ENCODE measurements at regions not wholly inside any gene's neighbourhood (a gene's known extent, or its start where the extent isn't known, plus 50 kb on each side); places are given as distances from the start of the nearest gene placed in this dataset.

DNA sequence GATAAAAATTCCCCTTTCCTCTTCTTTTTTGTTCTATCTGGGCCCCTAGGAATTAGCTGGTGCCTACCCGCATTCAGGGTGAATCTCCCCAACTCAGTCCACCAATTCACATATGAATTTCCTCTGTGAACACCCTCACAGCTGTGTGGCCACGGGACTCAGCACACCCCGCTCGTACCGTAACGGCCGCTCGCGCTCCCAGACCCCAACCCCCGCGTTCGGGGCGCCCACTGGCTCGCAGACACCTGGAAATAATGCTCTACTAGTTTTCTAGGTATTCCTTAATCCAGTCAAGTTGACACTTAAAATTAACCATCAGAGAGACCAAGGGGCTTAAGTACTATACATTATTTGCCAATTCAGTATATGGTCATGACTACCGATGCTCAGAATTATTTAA, 1702.1 kb upstream of the PCDH20 start:
- DNase-seq (ENCODE audit: low spot score) (no peak), ATAC-seq (ENCODE audit: insufficient number of reproducible peaks, low FRiP score, low read depth) (no peak)
- Histone ChIP-seq H3K27ac (no peak overlapping the region), H3K36me3 (no peaks in the 10 kb centered on the region), H3K4me3 (no peak overlapping the region), H3K27me3 (replicated peaks; ENCODE audit: insufficient read depth) (no peaks in the 10 kb centered on the region), H3K4me1 (ENCODE audit: control insufficient read depth in 1 of 2, low read depth in 2 of 2) (no peaks in the 10 kb centered on the region), H3K9me3 (no peaks in the 10 kb centered on the region)
- TF ChIP-seq, protein P1, sequence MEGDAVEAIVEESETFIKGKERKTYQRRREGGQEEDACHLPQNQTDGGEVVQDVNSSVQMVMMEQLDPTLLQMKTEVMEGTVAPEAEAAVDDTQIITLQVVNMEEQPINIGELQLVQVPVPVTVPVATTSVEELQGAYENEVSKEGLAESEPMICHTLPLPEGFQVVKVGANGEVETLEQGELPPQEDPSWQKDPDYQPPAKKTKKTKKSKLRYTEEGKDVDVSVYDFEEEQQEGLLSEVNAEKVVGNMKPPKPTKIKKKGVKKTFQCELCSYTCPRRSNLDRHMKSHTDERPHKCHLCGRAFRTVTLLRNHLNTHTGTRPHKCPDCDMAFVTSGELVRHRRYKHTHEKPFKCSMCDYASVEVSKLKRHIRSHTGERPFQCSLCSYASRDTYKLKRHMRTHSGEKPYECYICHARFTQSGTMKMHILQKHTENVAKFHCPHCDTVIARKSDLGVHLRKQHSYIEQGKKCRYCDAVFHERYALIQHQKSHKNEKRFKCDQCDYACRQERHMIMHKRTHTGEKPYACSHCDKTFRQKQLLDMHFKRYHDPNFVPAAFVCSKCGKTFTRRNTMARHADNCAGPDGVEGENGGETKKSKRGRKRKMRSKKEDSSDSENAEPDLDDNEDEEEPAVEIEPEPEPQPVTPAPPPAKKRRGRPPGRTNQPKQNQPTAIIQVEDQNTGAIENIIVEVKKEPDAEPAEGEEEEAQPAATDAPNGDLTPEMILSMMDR (IDR thresholded peaks at IDR 0.05), result no peak

DNA sequence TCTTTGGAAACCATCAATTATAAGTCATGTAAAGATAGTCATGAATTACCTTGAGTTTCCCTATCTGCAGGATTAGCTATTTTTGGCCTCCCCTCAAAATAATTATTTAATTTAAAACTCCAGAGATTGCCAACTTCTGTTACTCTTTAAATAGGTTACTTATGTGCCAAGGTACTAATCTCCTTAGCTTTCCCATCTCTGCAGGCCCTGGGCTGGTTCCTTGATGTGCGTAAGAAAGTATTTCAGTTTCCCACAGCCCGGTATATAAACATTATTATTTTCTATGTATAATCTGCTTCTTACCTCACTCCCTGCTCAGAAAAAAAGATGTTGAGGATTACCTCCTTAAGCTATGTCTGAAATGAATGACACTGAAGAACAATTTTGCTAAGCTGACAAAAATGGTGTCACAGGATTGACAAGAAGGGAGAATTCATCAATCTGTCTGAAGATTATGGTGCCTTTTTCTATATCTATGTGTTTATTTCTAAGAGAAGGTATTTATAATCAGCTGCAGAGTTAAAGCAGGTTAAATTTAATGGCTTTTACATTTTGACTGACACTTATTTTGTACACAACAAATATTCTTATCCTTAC, 1697.2 kb upstream of the PCDH20 start:
- Histone ChIP-seq H3K4me1 (ENCODE audit: control insufficient read depth in 1 of 2, low read depth in 2 of 2) (no peaks in the 10 kb centered on the region), H3K27ac (no peak overlapping the region), H3K27me3 (replicated peaks; ENCODE audit: insufficient read depth) (no peaks in the 10 kb centered on the region), H3K36me3 (no peaks in the 10 kb centered on the region), H3K9me3 (no peaks in the 10 kb centered on the region), H3K4me3 (no peak overlapping the region)
- no peak for ATAC-seq (ENCODE audit: insufficient number of reproducible peaks, low FRiP score, low read depth)
- TF ChIP-seq, protein P1 (IDR thresholded peaks at IDR 0.05), result no peak
- DNase-seq (ENCODE audit: low spot score), result no peak

DNA sequence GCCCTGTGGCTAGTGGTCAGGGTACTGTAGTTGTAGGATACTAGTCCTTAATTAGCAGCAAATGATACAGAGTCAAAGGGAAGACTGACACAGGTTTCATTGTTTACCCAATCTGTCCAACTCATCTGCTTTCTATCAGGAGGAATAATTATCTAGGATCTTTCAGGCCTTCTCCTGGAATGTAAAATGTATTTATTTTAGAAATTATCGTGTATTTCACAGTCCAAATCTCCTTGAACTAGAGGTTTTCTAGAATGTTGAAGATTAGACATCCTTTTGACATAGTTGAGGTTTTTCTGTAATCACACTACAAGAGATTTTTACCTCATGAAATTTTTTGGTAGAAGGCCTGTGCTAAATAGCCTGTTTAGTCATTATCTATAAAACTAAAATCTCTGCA, 1694.8 kb upstream of the PCDH20 start:
- ATAC-seq (ENCODE audit: insufficient number of reproducible peaks, low FRiP score, low read depth) (no peak), DNase-seq (ENCODE audit: low spot score) (no peak)
- no peaks in the 10 kb centered on the region for H3K36me3 ChIP-seq
- H3K4me1 ChIP-seq (ENCODE audit: control insufficient read depth in 1 of 2, low read depth in 2 of 2), result no peaks in the 10 kb centered on the region
- no peaks in the 10 kb centered on the region for H3K27me3 ChIP-seq (replicated peaks; ENCODE audit: insufficient read depth)
- TF ChIP-seq, protein P1 (IDR thresholded peaks at IDR 0.05), result no peak
- H3K4me3 ChIP-seq, result no peak overlapping the region
- no peak overlapping the region for H3K27ac ChIP-seq
- H3K9me3 ChIP-seq, result no peaks in the 10 kb centered on the region

DNA sequence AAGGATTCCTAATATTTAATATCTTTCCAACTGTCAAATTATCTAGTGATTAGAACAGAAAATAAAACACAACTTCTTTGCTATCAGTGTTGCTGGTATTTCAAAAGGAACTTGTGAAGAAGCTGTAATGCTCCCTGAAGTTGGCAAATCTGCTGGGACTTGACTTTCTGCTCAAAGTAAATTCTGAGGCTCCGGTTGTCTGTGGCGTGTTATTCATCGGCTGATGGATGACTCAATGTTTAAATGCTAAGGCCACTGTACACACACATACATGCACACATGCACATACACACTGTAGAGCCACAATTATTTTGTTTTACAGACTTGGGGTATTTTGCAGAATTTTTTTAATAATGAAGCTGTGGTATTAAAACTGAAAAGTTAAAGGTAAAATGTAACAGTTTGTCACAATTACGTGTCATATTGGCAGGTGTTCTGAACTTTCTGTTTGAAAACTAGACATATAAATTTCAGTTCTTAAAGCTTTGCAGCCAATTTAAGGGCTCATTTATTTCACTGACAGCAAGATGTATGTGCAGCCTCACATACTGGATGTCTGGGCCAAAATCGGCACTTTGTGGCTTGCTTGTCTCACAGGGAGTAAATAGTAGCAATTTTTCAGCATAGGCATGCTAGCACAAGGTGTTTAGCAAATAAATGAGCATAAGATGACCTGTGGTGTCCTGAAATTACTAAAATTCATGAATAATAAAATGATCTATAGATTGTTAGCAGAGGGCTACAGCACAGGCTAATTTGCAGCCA, 1691.7 kb upstream of the PCDH20 start:
- Histone ChIP-seq H3K4me1 (ENCODE audit: control insufficient read depth in 1 of 2, low read depth in 2 of 2) (no peaks in the 10 kb centered on the region), H3K4me3 (no peak overlapping the region), H3K27ac (no peak overlapping the region), H3K36me3 (no peaks in the 10 kb centered on the region), H3K9me3 (no peaks in the 10 kb centered on the region), H3K27me3 (replicated peaks; ENCODE audit: insufficient read depth) (no peaks in the 10 kb centered on the region)
- TF ChIP-seq, protein P1 (IDR thresholded peaks at IDR 0.05), result no peak
- ATAC-seq (ENCODE audit: insufficient number of reproducible peaks, low FRiP score, low read depth), result no peak
- DNase-seq (ENCODE audit: low spot score), result no peak

DNA sequence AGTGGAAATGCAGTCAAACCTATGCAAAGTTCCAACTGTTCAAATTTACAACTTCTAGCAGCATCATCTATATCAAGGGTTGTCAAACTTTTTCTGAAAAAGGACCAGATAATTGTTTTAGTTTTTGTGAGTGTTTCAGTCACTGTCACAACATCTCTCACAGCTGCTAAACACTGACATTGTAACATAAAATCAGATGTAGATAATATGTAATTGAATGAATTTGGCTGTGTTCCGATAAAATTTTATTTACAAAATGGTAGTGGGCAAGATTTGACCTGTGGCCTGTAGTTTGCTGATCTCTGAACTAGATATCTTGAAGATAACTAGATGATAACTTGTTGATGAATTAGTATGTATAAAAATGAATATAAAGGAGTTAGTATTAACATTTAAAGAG, 1679.1 kb upstream of the PCDH20 start:
- H3K4me1 ChIP-seq (ENCODE audit: control insufficient read depth in 1 of 2, low read depth in 2 of 2), result no peaks in the 10 kb centered on the region
- ATAC-seq (ENCODE audit: insufficient number of reproducible peaks, low FRiP score, low read depth) (no peak), DNase-seq (ENCODE audit: low spot score) (no peak)
- H3K27me3 ChIP-seq (replicated peaks; ENCODE audit: insufficient read depth), result no peaks in the 10 kb centered on the region
- H3K36me3 ChIP-seq, result no peaks in the 10 kb centered on the region
- TF ChIP-seq, protein P1 (IDR thresholded peaks at IDR 0.05), result no peak
- no peaks in the 10 kb centered on the region for H3K9me3 ChIP-seq
- no peak overlapping the region for H3K4me3 ChIP-seq
- no peak overlapping the region for H3K27ac ChIP-seq
